Parathyroid adenoma (tissue), 2 donors: ENCODE measurements at regions not wholly inside any gene's neighbourhood (a gene's known extent, or its start where the extent isn't known, plus 50 kb on each side); places are given as distances from the start of the nearest gene placed in this dataset.

Experiments
- H2AFZ ChIP-seq: fragments of 300-600 bp; sonication (generic); one replicate; pipeline ENCODE4 v1.7.0; 2017; ENCODE audit warnings: antibody characterized with exemption, mild to moderate bottlenecking
- H3K27ac ChIP-seq: fragments of 300-600 bp; sonication (generic); one replicate; pipeline ENCODE4 v1.7.0; 2017
- H3K27me3 ChIP-seq: fragments of 300-600 bp; sonication (generic); one replicate; pipeline ENCODE4 v1.7.0; 2017; ENCODE audit warnings: low read length; ENCODE audit not compliant: control insufficient read depth, insufficient read depth
- H3K36me3 ChIP-seq: fragments of 300-600 bp; sonication (generic); one replicate; pipeline ENCODE4 v1.7.0; 2017; ENCODE audit warnings: low read length; ENCODE audit not compliant: control insufficient read depth, insufficient read depth
- H3K4me1 ChIP-seq: fragments of 300-600 bp; sonication (generic); one replicate; pipeline ENCODE4 v1.7.0; 2017; ENCODE audit warnings: control low read depth
- H3K4me2 ChIP-seq: fragments of 300-600 bp; sonication (generic); one replicate; pipeline ENCODE4 v1.7.0; 2017; ENCODE audit warnings: low read length
- H3K4me3 ChIP-seq: fragments of 300-600 bp; sonication (generic); one replicate; pipeline ENCODE4 v1.7.0; 2017; ENCODE audit warnings: low read depth, low read length
- H3K79me2 ChIP-seq: fragments of 300-600 bp; sonication (generic); one replicate; pipeline ENCODE4 v1.7.0; 2017; ENCODE audit warnings: control low read depth
- H3K9ac ChIP-seq: fragments of 300-600 bp; sonication (generic); one replicate; pipeline ENCODE4 v1.7.0; 2017; ENCODE audit warnings: mild to moderate bottlenecking
- H3K9me3 ChIP-seq: fragments of 300-600 bp; sonication (generic); one replicate; pipeline ENCODE4 v1.7.0; 2017; ENCODE audit warnings: low read length; ENCODE audit not compliant: control insufficient read depth
- TF ChIP-seq, protein P1 (sequence below): fragments of 300-600 bp; sonication (generic); IDR thresholded peaks from one replicate; pipeline ENCODE4 v1.7.0; 2017; ENCODE audit warnings: antibody characterized with exemption, mild to moderate bottlenecking
- donor health status: primary hyperparathyroidism.

- no peak overlapping the region for H3K27ac ChIP-seq
- H3K4me1 ChIP-seq, result no peaks in the 10 kb centered on the region
- no peaks in the 10 kb centered on the region for H3K36me3 ChIP-seq
- no peak overlapping the region for H2AFZ ChIP-seq
- no peak overlapping the region for H3K9ac ChIP-seq
- no peak overlapping the region for H3K4me2 ChIP-seq
- H3K79me2 ChIP-seq, result no peaks in the 10 kb centered on the region
- no peak overlapping the region for H3K4me3 ChIP-seq
- H3K9me3 ChIP-seq, result no peaks in the 10 kb centered on the region
- H3K27me3 ChIP-seq, result no peaks in the 10 kb centered on the region
- TF ChIP-seq, protein P1, sequence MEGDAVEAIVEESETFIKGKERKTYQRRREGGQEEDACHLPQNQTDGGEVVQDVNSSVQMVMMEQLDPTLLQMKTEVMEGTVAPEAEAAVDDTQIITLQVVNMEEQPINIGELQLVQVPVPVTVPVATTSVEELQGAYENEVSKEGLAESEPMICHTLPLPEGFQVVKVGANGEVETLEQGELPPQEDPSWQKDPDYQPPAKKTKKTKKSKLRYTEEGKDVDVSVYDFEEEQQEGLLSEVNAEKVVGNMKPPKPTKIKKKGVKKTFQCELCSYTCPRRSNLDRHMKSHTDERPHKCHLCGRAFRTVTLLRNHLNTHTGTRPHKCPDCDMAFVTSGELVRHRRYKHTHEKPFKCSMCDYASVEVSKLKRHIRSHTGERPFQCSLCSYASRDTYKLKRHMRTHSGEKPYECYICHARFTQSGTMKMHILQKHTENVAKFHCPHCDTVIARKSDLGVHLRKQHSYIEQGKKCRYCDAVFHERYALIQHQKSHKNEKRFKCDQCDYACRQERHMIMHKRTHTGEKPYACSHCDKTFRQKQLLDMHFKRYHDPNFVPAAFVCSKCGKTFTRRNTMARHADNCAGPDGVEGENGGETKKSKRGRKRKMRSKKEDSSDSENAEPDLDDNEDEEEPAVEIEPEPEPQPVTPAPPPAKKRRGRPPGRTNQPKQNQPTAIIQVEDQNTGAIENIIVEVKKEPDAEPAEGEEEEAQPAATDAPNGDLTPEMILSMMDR, result no peak
Observed at GRCh38 chr1:199774433-199775089, 252.9 kb upstream of the NR5A2 start.

DNA sequence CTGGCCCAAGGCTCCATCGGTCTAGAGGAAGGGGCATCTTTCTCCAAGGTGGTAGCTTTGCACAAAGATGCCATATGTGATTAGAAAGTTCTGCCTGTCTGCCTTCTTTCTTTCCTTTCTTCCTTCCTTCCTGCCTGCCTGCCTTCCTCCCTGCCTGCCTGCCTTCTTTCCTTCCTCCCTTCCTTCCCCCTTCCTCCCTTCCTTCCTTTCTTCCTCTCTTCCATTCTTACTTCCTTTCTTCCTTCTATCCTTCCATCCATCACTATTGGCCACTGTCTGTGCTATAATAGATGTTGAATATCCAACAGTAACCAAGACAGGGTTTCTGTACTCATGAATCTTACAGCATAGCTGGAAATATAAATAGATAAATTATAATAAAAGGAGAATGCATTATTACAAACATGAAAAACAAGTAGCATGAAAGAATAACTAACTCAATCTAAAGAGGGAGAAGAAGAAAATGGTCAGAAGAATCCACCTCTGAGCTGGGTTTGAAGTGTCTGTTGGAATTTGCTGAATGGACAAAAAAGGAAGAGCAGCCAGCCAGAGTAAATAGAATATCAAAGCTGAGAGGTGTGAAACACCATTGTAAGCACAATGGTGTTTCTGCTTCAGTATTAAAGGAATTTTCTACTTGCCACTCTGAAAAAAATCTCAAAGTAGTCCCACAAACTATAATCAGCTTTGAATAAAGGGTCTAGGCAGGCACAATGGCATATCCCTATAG, 250.6 kb upstream of the NR5A2 start:
- no peaks in the 10 kb centered on the region for H3K36me3 ChIP-seq
- H3K9ac ChIP-seq, result no peak overlapping the region
- no peak overlapping the region for H3K4me2 ChIP-seq
- no peaks in the 10 kb centered on the region for H3K27me3 ChIP-seq
- H3K27ac ChIP-seq, result no peak overlapping the region
- H3K9me3 ChIP-seq, result no peaks in the 10 kb centered on the region
- no peak overlapping the region for H2AFZ ChIP-seq
- no peaks in the 10 kb centered on the region for H3K4me1 ChIP-seq
- no peaks in the 10 kb centered on the region for H3K79me2 ChIP-seq
- H3K4me3 ChIP-seq, result no peak overlapping the region
- TF ChIP-seq, protein P1, result no peak

GRCh38 chr1:199778324-199778955, 249.1 kb upstream of the NR5A2 start:
- H3K4me3 ChIP-seq, result no peak overlapping the region
- H3K4me1 ChIP-seq, result no peaks in the 10 kb centered on the region
- H3K36me3 ChIP-seq, result no peaks in the 10 kb centered on the region
- no peaks in the 10 kb centered on the region for H3K9me3 ChIP-seq
- no peak overlapping the region for H3K9ac ChIP-seq
- H2AFZ ChIP-seq, result no peak overlapping the region
- H3K79me2 ChIP-seq, result no peaks in the 10 kb centered on the region
- H3K27me3 ChIP-seq, result no peaks in the 10 kb centered on the region
- no peak overlapping the region for H3K27ac ChIP-seq
- no peak overlapping the region for H3K4me2 ChIP-seq
- TF ChIP-seq, protein P1, result no peak

DNA sequence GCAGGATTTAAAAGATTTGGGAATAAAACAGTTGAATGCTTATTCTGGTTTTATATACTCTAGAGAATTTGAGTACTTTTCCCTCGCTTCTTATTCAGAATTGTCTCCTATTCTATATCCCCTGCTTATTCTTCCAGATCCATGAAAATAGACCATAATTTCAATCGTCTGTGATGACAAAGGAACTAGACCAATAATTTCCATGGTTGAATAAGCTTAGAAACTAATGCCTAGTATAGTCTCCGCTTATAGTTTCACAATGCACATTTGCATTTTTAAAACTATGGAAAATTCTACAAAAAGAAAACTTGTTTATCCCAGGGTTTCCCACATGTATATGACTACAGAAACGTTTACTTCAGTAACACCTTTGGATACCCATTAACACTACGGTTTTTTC, 247.4 kb upstream of the NR5A2 start:
- TF ChIP-seq, protein P1, result no peak
- Histone ChIP-seq H3K9ac (no peak overlapping the region), H3K27me3 (no peaks in the 10 kb centered on the region), H3K4me2 (no peak overlapping the region), H3K4me3 (no peak overlapping the region), H3K9me3 (no peaks in the 10 kb centered on the region), H3K36me3 (no peaks in the 10 kb centered on the region), H3K4me1 (no peaks in the 10 kb centered on the region), H2AFZ (no peak overlapping the region), H3K79me2 (no peaks in the 10 kb centered on the region), H3K27ac (no peak overlapping the region)
